IPS DF 4.7 (cell line): ENCODE measurements at regions not wholly inside any gene's neighbourhood (a gene's known extent, or its start where the extent isn't known, plus 50 kb on each side); places are given as distances from the start of the nearest gene placed in this dataset.
"Not testable (repeated sequence)": the region's sequence is repeated elsewhere in the genome, so short reads cannot be mapped to it uniquely, and the experiment has no call there.

ENCODE experiments used
- DNase-seq: peaks from one replicate; pipeline ENCODE4 v3.0.0-alpha.2; 2013; ENCODE audit warnings: low spot score; ENCODE audit errors: extremely low read depth

- DNase-seq, result no peak
These were observed 100.4 kb upstream of the TCF21 start for GRCh38 chr6:133788556-133788955.

- not testable (repeated sequence) for DNase-seq
These were observed 99.5 kb upstream of the TCF21 start for GRCh38 chr6:133789449-133789848.

GRCh38 chr6:133790756-133791155 lies 98.2 kb upstream of the TCF21 start:
- not testable (repeated sequence) for DNase-seq

- not testable (repeated sequence) for DNase-seq
These were observed 93.9 kb upstream of the TCF21 start for GRCh38 chr6:133795051-133795450.

- DNase-seq, result no peak
These were observed 92.7 kb upstream of the TCF21 start for GRCh38 chr6:133796235-133796634.

- no peak for DNase-seq
These were observed 89.9 kb upstream of the TCF21 start for GRCh38 chr6:133799043-133799442.

GRCh38 chr6:133802861-133803260 lies 86.1 kb upstream of the TCF21 start:
- DNase-seq, result no peak

GRCh38 chr6:133804265-133804664 lies 84.6 kb upstream of the TCF21 start:
- DNase-seq, result no peak

- no peak for DNase-seq
These were observed 83.0 kb upstream of the TCF21 start for GRCh38 chr6:133805876-133806275.

GRCh38 chr6:133806382-133807140 lies 82.4 kb upstream of the TCF21 start:
- DNase-seq, result no peak

GRCh38 chr6:133807501-133807900 lies 81.4 kb upstream of the TCF21 start:
- DNase-seq, result no peak

GRCh38 chr6:133809406-133809805 lies 79.5 kb upstream of the TCF21 start:
- no peak for DNase-seq

GRCh38 chr6:133811557-133811956 lies 77.4 kb upstream of the TCF21 start:
- no peak for DNase-seq

GRCh38 chr6:133812446-133812845 lies 76.5 kb upstream of the TCF21 start:
- not testable (repeated sequence) for DNase-seq

- DNase-seq, result no peak
These were observed 74.7 kb upstream of the TCF21 start for GRCh38 chr6:133814238-133814637.

GRCh38 chr6:133814797-133815196 lies 74.1 kb upstream of the TCF21 start:
- no peak for DNase-seq

- no peak for DNase-seq
These were observed 73.6 kb upstream of the TCF21 start for GRCh38 chr6:133815313-133815712.

- no peak for DNase-seq
These were observed 72.7 kb upstream of the TCF21 start for GRCh38 chr6:133816171-133816570.

GRCh38 chr6:133817460-133818047 lies 71.4 kb upstream of the TCF21 start:
- DNase-seq, result peak; percentile 22

GRCh38 chr6:133818320-133818719 lies 70.6 kb upstream of the TCF21 start:
- no peak for DNase-seq

- DNase-seq, result no peak
These were observed 68.7 kb upstream of the TCF21 start for GRCh38 chr6:133820208-133820607.

- no peak for DNase-seq
These were observed 61.1 kb upstream of the TCF21 start for GRCh38 chr6:133827766-133828165.

GRCh38 chr6:133833949-133834359 lies 55.0 kb upstream of the TCF21 start:
- no peak for DNase-seq
